HL-60 (cell line): ENCODE measurements at regions not wholly inside any gene's neighbourhood (a gene's known extent, or its start where the extent isn't known, plus 50 kb on each side); places are given as distances from the start of the nearest gene placed in this dataset.

ENCODE experiments used
- DNase-seq, 2 experiments: peaks; one replicate each; pipeline ENCODE4 v3.0.0-alpha.2; 2010 to 2020; ENCODE audit warnings: low read depth in 1 of 2, low spot score in 1 of 2
- H3K27ac ChIP-seq: fragments of 250-450 bp; sonication (Bioruptor Pico); replicated peaks from 2 replicates; pipeline ENCODE4 v1.5.1; 2020; ENCODE audit warnings: mild to moderate bottlenecking, moderate library complexity
- H3K27me3 ChIP-seq: fragments of 250-450 bp; sonication (Bioruptor Pico); 2 replicates; pipeline ENCODE4 v1.5.1; 2021; ENCODE audit warnings: mild to moderate bottlenecking, moderate library complexity; ENCODE audit not compliant: insufficient read depth, poor library complexity, severe bottlenecking
- H3K4me3 ChIP-seq: replicated peaks from 2 replicates; pipeline ENCODE4 v1.5.1; 2011; ENCODE audit warnings: mild to moderate bottlenecking, control low read depth, low read length; ENCODE audit not compliant: insufficient read depth
- GABPA ChIP-seq: IDR thresholded peaks from 2 replicates; pipeline ENCODE4 v1.6.1; 2012; ENCODE audit warnings: low read depth
- POLR2AphosphoS5 ChIP-seq: IDR thresholded peaks from 2 replicates; pipeline ENCODE4 v1.6.1; 2012; ENCODE audit warnings: low read depth
- SPI1 ChIP-seq: IDR thresholded peaks from 2 replicates; pipeline ENCODE4 v1.6.1; 2012; ENCODE audit warnings: low read depth, mild to moderate bottlenecking, borderline replicate concordance
- TF ChIP-seq, protein P1 (sequence below): IDR thresholded peaks from one replicate; pipeline ENCODE4 v1.5.1; 2011; ENCODE audit warnings: low read length, control low read depth, inconsistent platforms; ENCODE audit not compliant: insufficient read depth
- TF ChIP-seq, protein P2 (sequence below): IDR thresholded peaks from 2 replicates; pipeline ENCODE4 v1.6.1; 2012; ENCODE audit warnings: low read depth; ENCODE audit not compliant: insufficient replicate concordance

DNA sequence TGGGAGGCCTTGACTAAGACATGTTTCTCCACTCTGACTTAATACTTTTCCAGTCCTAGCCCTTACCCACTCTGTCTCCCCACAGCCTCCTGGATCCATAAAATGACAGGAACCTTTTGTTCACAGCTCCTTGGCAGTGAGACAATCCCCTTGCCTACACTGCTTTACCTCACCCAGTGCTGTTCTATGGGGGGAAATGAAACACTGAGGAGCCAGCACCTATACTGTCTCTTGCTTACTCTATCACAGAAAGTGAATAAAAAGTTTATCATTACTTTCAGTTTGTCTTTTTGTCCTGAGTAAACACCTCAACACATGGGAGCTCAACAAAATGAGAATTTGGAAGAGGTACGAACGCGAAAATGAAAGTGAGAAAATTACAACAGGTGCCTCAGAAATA is 127.2 kb upstream of the DAAM1 start:
- Histone ChIP-seq H3K27me3 (no peaks in the 10 kb centered on the region), H3K27ac (no peak overlapping the region), H3K4me3 (no peak overlapping the region)
- no peak for DNase-seq
- no peak for TF ChIP-seq SPI1
- TF ChIP-seq, protein P1, sequence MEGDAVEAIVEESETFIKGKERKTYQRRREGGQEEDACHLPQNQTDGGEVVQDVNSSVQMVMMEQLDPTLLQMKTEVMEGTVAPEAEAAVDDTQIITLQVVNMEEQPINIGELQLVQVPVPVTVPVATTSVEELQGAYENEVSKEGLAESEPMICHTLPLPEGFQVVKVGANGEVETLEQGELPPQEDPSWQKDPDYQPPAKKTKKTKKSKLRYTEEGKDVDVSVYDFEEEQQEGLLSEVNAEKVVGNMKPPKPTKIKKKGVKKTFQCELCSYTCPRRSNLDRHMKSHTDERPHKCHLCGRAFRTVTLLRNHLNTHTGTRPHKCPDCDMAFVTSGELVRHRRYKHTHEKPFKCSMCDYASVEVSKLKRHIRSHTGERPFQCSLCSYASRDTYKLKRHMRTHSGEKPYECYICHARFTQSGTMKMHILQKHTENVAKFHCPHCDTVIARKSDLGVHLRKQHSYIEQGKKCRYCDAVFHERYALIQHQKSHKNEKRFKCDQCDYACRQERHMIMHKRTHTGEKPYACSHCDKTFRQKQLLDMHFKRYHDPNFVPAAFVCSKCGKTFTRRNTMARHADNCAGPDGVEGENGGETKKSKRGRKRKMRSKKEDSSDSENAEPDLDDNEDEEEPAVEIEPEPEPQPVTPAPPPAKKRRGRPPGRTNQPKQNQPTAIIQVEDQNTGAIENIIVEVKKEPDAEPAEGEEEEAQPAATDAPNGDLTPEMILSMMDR, result no peak
- TF ChIP-seq, protein P2, sequence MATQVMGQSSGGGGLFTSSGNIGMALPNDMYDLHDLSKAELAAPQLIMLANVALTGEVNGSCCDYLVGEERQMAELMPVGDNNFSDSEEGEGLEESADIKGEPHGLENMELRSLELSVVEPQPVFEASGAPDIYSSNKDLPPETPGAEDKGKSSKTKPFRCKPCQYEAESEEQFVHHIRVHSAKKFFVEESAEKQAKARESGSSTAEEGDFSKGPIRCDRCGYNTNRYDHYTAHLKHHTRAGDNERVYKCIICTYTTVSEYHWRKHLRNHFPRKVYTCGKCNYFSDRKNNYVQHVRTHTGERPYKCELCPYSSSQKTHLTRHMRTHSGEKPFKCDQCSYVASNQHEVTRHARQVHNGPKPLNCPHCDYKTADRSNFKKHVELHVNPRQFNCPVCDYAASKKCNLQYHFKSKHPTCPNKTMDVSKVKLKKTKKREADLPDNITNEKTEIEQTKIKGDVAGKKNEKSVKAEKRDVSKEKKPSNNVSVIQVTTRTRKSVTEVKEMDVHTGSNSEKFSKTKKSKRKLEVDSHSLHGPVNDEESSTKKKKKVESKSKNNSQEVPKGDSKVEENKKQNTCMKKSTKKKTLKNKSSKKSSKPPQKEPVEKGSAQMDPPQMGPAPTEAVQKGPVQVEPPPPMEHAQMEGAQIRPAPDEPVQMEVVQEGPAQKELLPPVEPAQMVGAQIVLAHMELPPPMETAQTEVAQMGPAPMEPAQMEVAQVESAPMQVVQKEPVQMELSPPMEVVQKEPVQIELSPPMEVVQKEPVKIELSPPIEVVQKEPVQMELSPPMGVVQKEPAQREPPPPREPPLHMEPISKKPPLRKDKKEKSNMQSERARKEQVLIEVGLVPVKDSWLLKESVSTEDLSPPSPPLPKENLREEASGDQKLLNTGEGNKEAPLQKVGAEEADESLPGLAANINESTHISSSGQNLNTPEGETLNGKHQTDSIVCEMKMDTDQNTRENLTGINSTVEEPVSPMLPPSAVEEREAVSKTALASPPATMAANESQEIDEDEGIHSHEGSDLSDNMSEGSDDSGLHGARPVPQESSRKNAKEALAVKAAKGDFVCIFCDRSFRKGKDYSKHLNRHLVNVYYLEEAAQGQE, result no peak
- no peak for TF ChIP-seq GABPA
- TF ChIP-seq POLR2AphosphoS5, result no peak

DNA sequence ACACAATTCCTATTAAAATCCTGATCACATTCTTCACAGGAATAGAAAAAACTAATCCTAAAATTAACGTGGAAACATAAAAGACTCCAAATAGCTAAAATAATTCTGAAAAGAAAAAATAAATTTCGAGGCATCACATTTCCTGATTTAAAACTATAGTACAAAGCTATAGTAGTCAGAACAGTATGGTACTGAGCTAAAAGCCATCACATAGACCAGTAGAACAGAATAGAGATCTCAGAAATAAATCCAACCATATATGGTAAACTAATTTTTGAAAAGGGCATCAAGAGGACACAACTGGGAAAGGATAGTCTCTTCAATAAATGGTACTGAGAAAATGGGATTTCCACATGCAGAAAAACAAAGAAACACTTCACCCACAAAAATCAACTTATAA is 125.2 kb upstream of the DAAM1 start:
- H3K27ac ChIP-seq, result no peak overlapping the region
- no peak for TF ChIP-seq GABPA
- TF ChIP-seq, protein P2, result no peak
- TF ChIP-seq SPI1, result no peak
- no peak for DNase-seq

DNA sequence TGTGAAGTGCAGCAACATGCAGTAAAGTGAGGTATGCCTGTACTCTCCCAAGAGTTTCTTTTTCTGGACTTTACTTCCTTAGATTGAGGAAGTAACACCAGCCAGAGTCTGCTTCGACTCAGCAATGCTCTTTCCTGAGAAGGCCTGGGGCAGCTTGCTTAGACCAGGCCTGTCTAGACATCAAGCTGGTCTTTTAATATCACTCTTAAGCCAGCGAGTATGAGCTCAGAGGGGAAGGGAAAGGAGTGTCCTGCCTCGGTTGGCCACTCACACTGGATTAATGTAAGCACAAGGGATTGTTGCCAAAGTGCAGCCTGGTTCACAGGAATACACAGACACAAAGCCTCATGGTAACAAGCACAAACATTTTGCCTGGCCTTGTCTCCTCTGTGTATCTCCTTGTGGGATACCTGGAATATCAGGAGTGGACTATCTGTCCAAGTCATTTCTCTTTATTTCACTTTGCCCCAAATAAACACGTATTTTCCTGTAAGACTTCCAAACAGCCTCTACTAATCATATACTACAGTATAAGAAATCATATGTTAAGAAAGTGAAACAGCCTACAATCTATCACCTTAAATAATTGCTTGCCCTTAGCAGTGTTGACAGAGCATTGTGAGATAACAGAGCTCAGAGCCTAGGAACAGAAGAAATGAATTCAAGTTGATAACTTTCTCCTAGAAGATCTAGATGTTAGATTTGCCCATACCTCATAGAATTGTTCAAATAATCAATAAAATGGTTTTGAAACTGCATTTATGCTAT is 121.2 kb upstream of the DAAM1 start:
- no peak overlapping the region for H3K27ac ChIP-seq
- no peak for DNase-seq
- H3K4me3 ChIP-seq, result no peak overlapping the region
- H3K27me3 ChIP-seq, result peaks cover 3% of the 10 kb centered on the region
- TF ChIP-seq GABPA (no peak), SPI1 (no peak), POLR2AphosphoS5 (no peak)
- TF ChIP-seq, protein P1, result no peak
- TF ChIP-seq, protein P2, result no peak

More for the DNA sequence above, 125.2 kb upstream of the DAAM1 start:
- Histone ChIP-seq H3K27me3 (no peaks in the 10 kb centered on the region), H3K4me3 (no peak overlapping the region)
